AG04449 (cell line): ENCODE measurements at regions not wholly inside any gene's neighbourhood (a gene's known extent, or its start where the extent isn't known, plus 50 kb on each side); places are given as distances from the start of the nearest gene placed in this dataset.

ENCODE experiments used
- CTCF ChIA-PET: fragments of 350-600 bp; formaldehyde crosslinking; extraction: SDS; loops from one replicate; lab custom pipeline; 2021; ENCODE audit warnings: antibody characterized with exemption; lab: Yijun Ruan, JAX
- POLR2A ChIA-PET: fragments of 400-600, 350-600 bp; formaldehyde crosslinking; extraction: SDS; loops from one replicate; lab custom pipeline; 2020; ENCODE audit warnings: antibody characterized with exemption, inconsistent platforms; lab: Yijun Ruan, JAX
- DNase-seq: peaks from one replicate; pipeline ENCODE4 v3.0.0-alpha.2; 2010; ENCODE audit warnings: low read depth, low spot score
- H3K4me3 ChIP-seq: 2 replicates; pipeline ENCODE4 v1.5.1; 2011; ENCODE audit warnings: low read depth, mild to moderate bottlenecking, control low read depth, low read length
- TF ChIP-seq, protein P1 (sequence below): IDR thresholded peaks from one replicate; pipeline ENCODE4 v1.5.1; 2011; ENCODE audit warnings: mild to moderate bottlenecking, moderate library complexity, low read length, control low read depth, inconsistent platforms; ENCODE audit not compliant: insufficient read depth; ENCODE audit errors: missing control alignments

DNA sequence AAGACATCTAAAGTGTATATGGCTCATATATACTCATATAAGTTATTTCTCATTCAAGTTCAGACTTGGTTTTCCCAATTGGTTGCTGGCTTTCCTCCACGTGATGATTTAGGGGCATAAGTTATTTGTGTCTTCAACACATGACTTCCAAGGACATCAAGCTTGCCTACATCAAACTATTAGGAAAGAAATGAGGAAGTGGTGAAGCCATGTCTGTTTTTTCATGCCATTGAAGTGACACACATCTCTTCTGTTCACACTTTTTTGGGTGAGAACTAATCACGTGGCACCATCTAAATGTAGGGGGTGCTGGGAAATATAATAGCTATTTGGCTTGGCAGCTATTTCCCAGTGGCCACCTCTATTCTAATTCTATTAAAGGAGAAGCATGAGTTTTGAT, 282.1 kb downstream of the OMA1 start:
- DNase-seq = no peak
- POLR2A ChIA-PET = no interaction called here
- TF ChIP-seq, protein P1, sequence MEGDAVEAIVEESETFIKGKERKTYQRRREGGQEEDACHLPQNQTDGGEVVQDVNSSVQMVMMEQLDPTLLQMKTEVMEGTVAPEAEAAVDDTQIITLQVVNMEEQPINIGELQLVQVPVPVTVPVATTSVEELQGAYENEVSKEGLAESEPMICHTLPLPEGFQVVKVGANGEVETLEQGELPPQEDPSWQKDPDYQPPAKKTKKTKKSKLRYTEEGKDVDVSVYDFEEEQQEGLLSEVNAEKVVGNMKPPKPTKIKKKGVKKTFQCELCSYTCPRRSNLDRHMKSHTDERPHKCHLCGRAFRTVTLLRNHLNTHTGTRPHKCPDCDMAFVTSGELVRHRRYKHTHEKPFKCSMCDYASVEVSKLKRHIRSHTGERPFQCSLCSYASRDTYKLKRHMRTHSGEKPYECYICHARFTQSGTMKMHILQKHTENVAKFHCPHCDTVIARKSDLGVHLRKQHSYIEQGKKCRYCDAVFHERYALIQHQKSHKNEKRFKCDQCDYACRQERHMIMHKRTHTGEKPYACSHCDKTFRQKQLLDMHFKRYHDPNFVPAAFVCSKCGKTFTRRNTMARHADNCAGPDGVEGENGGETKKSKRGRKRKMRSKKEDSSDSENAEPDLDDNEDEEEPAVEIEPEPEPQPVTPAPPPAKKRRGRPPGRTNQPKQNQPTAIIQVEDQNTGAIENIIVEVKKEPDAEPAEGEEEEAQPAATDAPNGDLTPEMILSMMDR = no peak
- CTCF ChIA-PET = no interaction called here
- no peak overlapping the region for H3K4me3 ChIP-seq

GRCh38 chr1:58262702-58263101, 283.8 kb downstream of the OMA1 start:
- DNase-seq = no peak
- no peak overlapping the region for H3K4me3 ChIP-seq
- ChIA-PET POLR2A (no interaction called here), CTCF (no interaction called here)
- TF ChIP-seq, protein P1 = no peak

GRCh38 chr1:58258082-58258481, 288.4 kb downstream of the OMA1 start:
- DNase-seq = no peak
- ChIA-PET CTCF (no interaction called here), POLR2A (no interaction called here)
- TF ChIP-seq, protein P1 = no peak
- no peak overlapping the region for H3K4me3 ChIP-seq

- TF ChIP-seq, protein P1 = no peak
- H3K4me3 ChIP-seq = no peak overlapping the region
- POLR2A ChIA-PET = no interaction called here
- CTCF ChIA-PET = no interaction called here
- DNase-seq = no peak
These were observed 289.5 kb downstream of the OMA1 start for GRCh38 chr1:58257003-58257402.

DNA sequence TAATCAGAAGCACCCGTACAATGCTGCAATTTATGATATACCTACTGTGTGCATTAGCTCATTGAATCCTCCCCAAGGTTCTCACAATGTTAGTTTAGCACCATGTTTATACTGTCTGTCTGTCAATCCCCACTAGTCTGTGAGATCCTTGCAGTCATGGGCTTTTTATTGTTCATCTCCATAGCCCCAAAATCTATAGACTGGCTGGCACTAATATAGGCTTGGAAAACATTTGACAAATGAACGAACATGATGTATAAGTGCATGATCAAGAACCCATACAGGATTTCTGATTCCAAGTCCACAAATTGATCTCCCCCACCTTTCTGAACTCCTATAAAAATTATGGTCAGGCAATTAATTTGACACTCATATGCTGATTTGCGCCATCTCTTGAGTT, 290.0 kb downstream of the OMA1 start:
- ChIA-PET POLR2A (no interaction called here), CTCF (no interaction called here)
- TF ChIP-seq, protein P1 = no peak
- no peak overlapping the region for H3K4me3 ChIP-seq
- DNase-seq = no peak

GRCh38 chr1:58256041-58256440, 290.5 kb downstream of the OMA1 start:
- POLR2A ChIA-PET = no interaction called here
- CTCF ChIA-PET = no interaction called here
- DNase-seq = no peak
- H3K4me3 ChIP-seq = no peak overlapping the region
- TF ChIP-seq, protein P1 = no peak
